Chondrocyte (in vitro differentiated cells): ENCODE measurements at regions not wholly inside any gene's neighbourhood (a gene's known extent, or its start where the extent isn't known, plus 50 kb on each side); places are given as distances from the start of the nearest gene placed in this dataset.

ENCODE experiments used
- DNase-seq: peaks from one replicate; pipeline ENCODE4 v3.0.0; 2021; ENCODE audit warnings: mixed read lengths, low spot score
- H3K27ac Mint-ChIP-seq: one replicate; pipeline ENCODE4 v1.8.0; 2021; ENCODE audit warnings: mild to moderate bottlenecking, moderate library complexity, mixed read lengths; ENCODE audit not compliant: unreplicated experiment
- H3K27me3 Mint-ChIP-seq: 2 replicates; pipeline ENCODE4 v1.8.0; 2021; ENCODE audit warnings: low read depth, mixed read lengths
- H3K36me3 Mint-ChIP-seq: 2 replicates; pipeline ENCODE4 v1.8.0; 2021; ENCODE audit warnings: low read depth, mixed read lengths
- H3K4me1 Mint-ChIP-seq: 2 replicates; pipeline ENCODE4 v1.8.0; 2021; ENCODE audit warnings: low read depth, mild to moderate bottlenecking, mixed read lengths
- H3K4me3 Mint-ChIP-seq: one replicate; pipeline ENCODE4 v1.8.0; 2021; ENCODE audit warnings: mild to moderate bottlenecking, moderate library complexity, mixed read lengths; ENCODE audit not compliant: unreplicated experiment
- H3K9me3 Mint-ChIP-seq: 2 replicates; pipeline ENCODE4 v1.8.0; 2021; ENCODE audit warnings: low read depth, mixed read lengths
- TF ChIP-seq, protein P1 (sequence below): fragments of 200-600 bp; sonication (generic); IDR thresholded peaks from 2 replicates; pipeline ENCODE4 v1.5.0; 2021; ENCODE audit warnings: antibody characterized with exemption, mild to moderate bottlenecking, moderate library complexity

DNA sequence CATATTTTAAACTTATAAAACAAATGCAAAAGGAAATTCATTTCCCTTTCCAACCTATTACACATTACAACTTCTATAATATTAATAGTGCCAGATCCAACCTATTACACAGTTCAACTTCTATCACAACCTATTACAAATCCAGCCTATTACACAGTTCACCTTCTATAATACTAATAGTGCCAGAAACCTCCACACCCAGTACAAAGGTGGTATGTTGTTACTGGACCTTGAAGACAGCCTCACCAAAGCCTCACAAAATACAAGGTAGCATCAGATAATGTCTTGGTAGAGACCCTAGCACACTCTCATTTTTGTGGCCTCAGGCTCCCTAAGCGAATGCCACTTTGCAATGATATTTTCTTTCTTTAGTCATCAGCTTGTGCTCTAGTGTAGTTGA, 68.7 kb upstream of the PELI2 start:
- Mint-ChIP-seq H3K4me3 (no peak overlapping the region), H3K27me3 (peaks cover 18% of the 10 kb centered on the region), H3K4me1 (no peaks in the 10 kb centered on the region), H3K9me3 (no peaks in the 10 kb centered on the region), H3K36me3 (no peaks in the 10 kb centered on the region), H3K27ac (no peak overlapping the region)
- no peak for DNase-seq
- TF ChIP-seq, protein P1, sequence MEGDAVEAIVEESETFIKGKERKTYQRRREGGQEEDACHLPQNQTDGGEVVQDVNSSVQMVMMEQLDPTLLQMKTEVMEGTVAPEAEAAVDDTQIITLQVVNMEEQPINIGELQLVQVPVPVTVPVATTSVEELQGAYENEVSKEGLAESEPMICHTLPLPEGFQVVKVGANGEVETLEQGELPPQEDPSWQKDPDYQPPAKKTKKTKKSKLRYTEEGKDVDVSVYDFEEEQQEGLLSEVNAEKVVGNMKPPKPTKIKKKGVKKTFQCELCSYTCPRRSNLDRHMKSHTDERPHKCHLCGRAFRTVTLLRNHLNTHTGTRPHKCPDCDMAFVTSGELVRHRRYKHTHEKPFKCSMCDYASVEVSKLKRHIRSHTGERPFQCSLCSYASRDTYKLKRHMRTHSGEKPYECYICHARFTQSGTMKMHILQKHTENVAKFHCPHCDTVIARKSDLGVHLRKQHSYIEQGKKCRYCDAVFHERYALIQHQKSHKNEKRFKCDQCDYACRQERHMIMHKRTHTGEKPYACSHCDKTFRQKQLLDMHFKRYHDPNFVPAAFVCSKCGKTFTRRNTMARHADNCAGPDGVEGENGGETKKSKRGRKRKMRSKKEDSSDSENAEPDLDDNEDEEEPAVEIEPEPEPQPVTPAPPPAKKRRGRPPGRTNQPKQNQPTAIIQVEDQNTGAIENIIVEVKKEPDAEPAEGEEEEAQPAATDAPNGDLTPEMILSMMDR, result no peak

DNA sequence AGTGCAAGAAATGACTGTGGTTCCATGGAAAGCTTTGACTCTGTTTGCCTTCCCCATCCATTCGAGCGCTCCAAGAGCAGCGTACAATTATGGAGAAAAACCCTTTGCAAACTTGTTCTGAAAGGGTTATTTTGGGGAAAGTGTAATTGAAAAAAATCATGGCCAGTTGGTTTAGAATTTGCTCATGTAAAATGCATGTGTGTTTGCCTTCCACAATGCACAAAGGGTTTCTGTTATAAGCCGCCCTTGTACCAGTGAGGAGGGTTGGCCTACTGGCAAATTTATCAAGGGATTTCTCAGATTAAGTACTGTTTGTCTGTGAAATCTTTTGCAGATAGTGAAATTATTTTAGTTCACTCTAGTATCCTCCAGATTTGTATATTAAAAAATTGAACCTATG, 62.7 kb upstream of the PELI2 start:
- Mint-ChIP-seq H3K27ac (no peak overlapping the region), H3K27me3 (peaks cover 34% of the 10 kb centered on the region)

DNA sequence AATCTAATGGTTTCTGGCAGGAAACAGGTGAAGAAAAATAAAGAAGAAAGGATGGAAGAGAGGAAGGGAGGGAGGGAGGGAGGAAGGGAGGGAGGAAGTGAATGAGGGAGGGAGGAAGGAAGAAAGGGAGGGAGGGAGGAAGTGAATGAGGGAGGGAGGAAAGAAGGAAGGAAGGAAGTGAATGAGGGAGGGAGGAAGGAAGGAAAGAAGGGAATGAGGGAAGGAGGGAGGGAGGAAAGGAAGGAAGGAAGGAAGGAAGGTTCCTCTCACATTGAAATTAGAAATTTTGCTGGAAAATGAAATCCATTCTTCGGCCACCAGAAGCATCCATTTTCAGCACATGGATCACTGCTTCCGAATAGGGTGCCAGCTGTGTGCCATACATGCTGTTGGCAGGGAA, 62.2 kb upstream of the PELI2 start:
- TF ChIP-seq, protein P1, result no peak
- Mint-ChIP-seq H3K27ac (no peak overlapping the region), H3K4me3 (no peak overlapping the region), H3K27me3 (peaks cover 34% of the 10 kb centered on the region), H3K36me3 (no peaks in the 10 kb centered on the region), H3K9me3 (no peaks in the 10 kb centered on the region), H3K4me1 (no peaks in the 10 kb centered on the region)
- no peak for DNase-seq

More for the DNA sequence above, 62.7 kb upstream of the PELI2 start:
- Mint-ChIP-seq H3K4me1 (no peaks in the 10 kb centered on the region), H3K4me3 (no peak overlapping the region), H3K36me3 (no peaks in the 10 kb centered on the region), H3K9me3 (no peaks in the 10 kb centered on the region)
- no peak for DNase-seq
- TF ChIP-seq, protein P1, result no peak

DNA sequence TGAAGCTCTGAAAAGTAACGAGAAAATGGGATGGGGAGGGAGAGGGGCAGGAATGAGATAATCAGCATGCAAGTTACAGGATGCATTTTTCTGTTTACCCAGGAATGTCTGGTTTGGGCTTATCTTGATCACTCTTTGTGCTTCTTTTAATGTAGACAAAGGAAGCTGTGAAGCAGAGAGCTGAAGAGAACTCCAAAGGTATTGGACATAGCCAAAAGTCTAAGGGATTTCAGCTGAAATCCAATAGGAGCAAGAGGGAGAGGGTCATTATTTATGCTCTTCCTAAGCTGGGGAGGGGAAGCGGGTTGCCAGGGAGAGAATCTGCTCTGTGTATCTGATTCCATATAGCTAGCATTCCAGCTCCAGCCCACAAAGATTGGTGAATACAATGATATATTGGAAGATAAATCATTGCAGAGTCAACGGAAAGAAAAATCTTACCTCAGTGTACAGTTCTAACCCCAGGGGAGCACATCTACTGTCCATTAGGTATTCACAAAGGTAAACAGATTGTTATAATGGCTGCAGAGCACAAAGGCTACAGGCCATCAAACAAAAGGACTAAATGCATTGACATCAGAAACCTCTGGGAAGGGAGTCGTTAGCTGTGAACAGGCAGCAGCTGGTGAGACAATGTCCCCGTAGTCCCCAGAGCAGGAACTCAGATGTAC, 61.0 kb upstream of the PELI2 start:
- H3K4me1 Mint-ChIP-seq, result no peaks in the 10 kb centered on the region

DNA sequence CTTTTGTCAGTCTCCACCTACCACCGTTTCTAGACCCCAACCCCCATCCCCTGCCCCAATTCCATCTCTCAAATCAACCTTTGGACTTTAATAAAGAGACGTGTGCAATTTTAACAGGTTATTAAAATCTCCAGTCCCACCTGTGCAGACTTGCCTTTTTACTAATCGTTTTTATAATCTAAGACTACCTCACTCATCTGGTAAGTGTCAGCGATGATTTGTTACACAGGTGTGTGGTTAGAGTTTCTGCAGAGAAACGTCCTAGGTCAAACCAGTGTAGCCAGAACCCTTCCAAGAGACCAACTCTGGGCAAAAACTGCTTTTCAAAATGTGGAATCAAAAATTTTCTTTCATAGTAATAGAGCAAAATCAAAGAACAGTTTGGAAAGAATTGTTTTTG, 60.4 kb upstream of the PELI2 start:
- no peak overlapping the region for H3K4me3 Mint-ChIP-seq

More for the DNA sequence above, 61.0 kb upstream of the PELI2 start:
- no peak for DNase-seq
- TF ChIP-seq, protein P1, result no peak
- no peaks in the 10 kb centered on the region for H3K36me3 Mint-ChIP-seq
- no peaks in the 10 kb centered on the region for H3K9me3 Mint-ChIP-seq
- no peak overlapping the region for H3K4me3 Mint-ChIP-seq
- H3K27ac Mint-ChIP-seq, result no peak overlapping the region
- H3K27me3 Mint-ChIP-seq, result peaks cover 27% of the 10 kb centered on the region

More for the DNA sequence above, 60.4 kb upstream of the PELI2 start:
- H3K9me3 Mint-ChIP-seq, result no peaks in the 10 kb centered on the region
- peaks cover 5% of the 10 kb centered on the region for H3K4me1 Mint-ChIP-seq
- TF ChIP-seq, protein P1, result no peak
- H3K27me3 Mint-ChIP-seq, result peaks cover 24% of the 10 kb centered on the region
- no peak overlapping the region for H3K27ac Mint-ChIP-seq
- H3K36me3 Mint-ChIP-seq, result no peaks in the 10 kb centered on the region
- no peak for DNase-seq
